ENCODE measurements at regions not wholly inside any gene's neighbourhood (a gene's known extent, or its start where the extent isn't known, plus 50 kb on each side); places are given as distances from the start of the nearest gene placed in this dataset.
"Not testable (repeated sequence)": the region's sequence is repeated elsewhere in the genome, so short reads cannot be mapped to it uniquely, and the experiment has no call there.

- in situ Hi-C loops (cut with MboI; ENCODE audit: low sequenced_read_pairs) = no loop called here
These were observed 712.5 kb upstream of the SLIT2 start for GRCh38 chr4:19539201-19539600.

- in situ Hi-C loops (cut with MboI; ENCODE audit: low sequenced_read_pairs) = no loop called here
These were observed 717.5 kb upstream of the SLIT2 start for GRCh38 chr4:19534159-19534558.

GRCh38 chr4:19531906-19532848 lies 719.5 kb upstream of the SLIT2 start:
- in situ Hi-C loops (cut with MboI; ENCODE audit: low sequenced_read_pairs) = no loop called here

- in situ Hi-C loops (cut with MboI; ENCODE audit: low sequenced_read_pairs) = no loop called here
These were observed 727.7 kb upstream of the SLIT2 start for GRCh38 chr4:19523964-19524363.

GRCh38 chr4:19522966-19523365 lies 728.7 kb upstream of the SLIT2 start:
- in situ Hi-C loops (cut with MboI; ENCODE audit: low sequenced_read_pairs) = no loop called here

- in situ Hi-C loops (cut with MboI; ENCODE audit: low sequenced_read_pairs) = no loop called here
These were observed 730.7 kb upstream of the SLIT2 start for GRCh38 chr4:19520939-19521520.

- in situ Hi-C loops (cut with MboI; ENCODE audit: low sequenced_read_pairs) = no loop called here
These were observed 737.2 kb upstream of the SLIT2 start for GRCh38 chr4:19514276-19515070.

- in situ Hi-C loops (cut with MboI; ENCODE audit: low sequenced_read_pairs) = no loop called here
These were observed 739.6 kb upstream of the SLIT2 start for GRCh38 chr4:19512086-19512485.

GRCh38 chr4:19510993-19511392 lies 740.7 kb upstream of the SLIT2 start:
- in situ Hi-C loops (cut with MboI; ENCODE audit: low sequenced_read_pairs) = no loop called here

- in situ Hi-C loops (cut with MboI; ENCODE audit: low sequenced_read_pairs) = no loop called here
These were observed 743.3 kb upstream of the SLIT2 start for GRCh38 chr4:19508442-19508841.

GRCh38 chr4:19497705-19498104 lies 754.0 kb upstream of the SLIT2 start:
- in situ Hi-C loops (cut with MboI; ENCODE audit: low sequenced_read_pairs) = no loop called here

- in situ Hi-C loops (cut with MboI; ENCODE audit: low sequenced_read_pairs) = no loop called here
These were observed 754.9 kb upstream of the SLIT2 start for GRCh38 chr4:19496756-19497155.

- in situ Hi-C loops (cut with MboI; ENCODE audit: low sequenced_read_pairs) = no loop called here
These were observed 756.7 kb upstream of the SLIT2 start for GRCh38 chr4:19494961-19495360.

GRCh38 chr4:19492606-19493005 lies 759.1 kb upstream of the SLIT2 start:
- in situ Hi-C loops (cut with MboI; ENCODE audit: low sequenced_read_pairs) = no loop called here

- in situ Hi-C loops (cut with MboI; ENCODE audit: low sequenced_read_pairs) = no loop called here
These were observed 765.3 kb upstream of the SLIT2 start for GRCh38 chr4:19486400-19486799.

GRCh38 chr4:19478791-19479190 lies 772.9 kb upstream of the SLIT2 start:
- in situ Hi-C loops (cut with MboI; ENCODE audit: low sequenced_read_pairs) = no loop called here

GRCh38 chr4:19473569-19473968 lies 778.1 kb upstream of the SLIT2 start:
- in situ Hi-C loops (cut with MboI; ENCODE audit: low sequenced_read_pairs) = no loop called here

GRCh38 chr4:19472666-19473065 lies 779.0 kb upstream of the SLIT2 start:
- in situ Hi-C loops (cut with MboI; ENCODE audit: low sequenced_read_pairs) = no loop called here

GRCh38 chr4:19470001-19470400 lies 781.7 kb upstream of the SLIT2 start:
- in situ Hi-C loops (cut with MboI; ENCODE audit: low sequenced_read_pairs) = not testable (repeated sequence)

GRCh38 chr4:19462117-19462516 lies 789.6 kb upstream of the SLIT2 start:
- in situ Hi-C loops (cut with MboI; ENCODE audit: low sequenced_read_pairs) = no loop called here

GRCh38 chr4:19455850-19456602 lies 795.7 kb upstream of the SLIT2 start:
- in situ Hi-C loops (cut with MboI; ENCODE audit: low sequenced_read_pairs) = no loop called here

Measured in HL-60/S4 treated with retinoic acid at 250 ng/mL for 4 days and 3 days (cell line).